ENCODE measurements at regions not wholly inside any gene's neighbourhood (a gene's known extent, or its start where the extent isn't known, plus 50 kb on each side); places are given as distances from the start of the nearest gene placed in this dataset.

GRCh38 chr1:38207906-38208305, 161.3 kb upstream of the POU3F1 start:
- no peak for DNase-seq (ENCODE audit: low read depth)
- TF ChIP-seq CTCF (IDR thresholded peaks at IDR 0.05; ENCODE audit: insufficient read depth, low read depth, low read length) = no peak
- no peak overlapping the region for H3K4me3 ChIP-seq (ENCODE audit: low read depth, low read length)

GRCh38 chr1:38207275-38207674, 160.7 kb upstream of the POU3F1 start:
- no peak for DNase-seq (ENCODE audit: low read depth)
- TF ChIP-seq CTCF (IDR thresholded peaks at IDR 0.05; ENCODE audit: insufficient read depth, low read depth, low read length) = no peak
- no peak overlapping the region for H3K4me3 ChIP-seq (ENCODE audit: low read depth, low read length)

GRCh38 chr1:38204698-38205097, 158.1 kb upstream of the POU3F1 start:
- no peak for TF ChIP-seq CTCF (IDR thresholded peaks at IDR 0.05; ENCODE audit: insufficient read depth, low read depth, low read length)
- H3K4me3 ChIP-seq (ENCODE audit: low read depth, low read length) = no peak overlapping the region
- no peak for DNase-seq (ENCODE audit: low read depth)

GRCh38 chr1:38203441-38203840, 156.8 kb upstream of the POU3F1 start:
- no peak for DNase-seq (ENCODE audit: low read depth)
- TF ChIP-seq CTCF (IDR thresholded peaks at IDR 0.05; ENCODE audit: insufficient read depth, low read depth, low read length) = no peak
- no peak overlapping the region for H3K4me3 ChIP-seq (ENCODE audit: low read depth, low read length)

- DNase-seq (ENCODE audit: low read depth) = no peak
- TF ChIP-seq CTCF (IDR thresholded peaks at IDR 0.05; ENCODE audit: insufficient read depth, low read depth, low read length) = no peak
Observed at GRCh38 chr1:38201431-38201830, 154.8 kb upstream of the POU3F1 start.

GRCh38 chr1:38198621-38199020, 152.0 kb upstream of the POU3F1 start:
- no peak for TF ChIP-seq CTCF (IDR thresholded peaks at IDR 0.05; ENCODE audit: insufficient read depth, low read depth, low read length)
- no peak for DNase-seq (ENCODE audit: low read depth)
- H3K4me3 ChIP-seq (ENCODE audit: low read depth, low read length) = no peak overlapping the region

More at GRCh38 chr1:38201431-38201830, 154.8 kb upstream of the POU3F1 start:
- H3K4me3 ChIP-seq (ENCODE audit: low read depth, low read length) = no peak overlapping the region

- H3K4me3 ChIP-seq (ENCODE audit: low read depth, low read length) = no peak overlapping the region
- no peak for TF ChIP-seq CTCF (IDR thresholded peaks at IDR 0.05; ENCODE audit: insufficient read depth, low read depth, low read length)
- no peak for DNase-seq (ENCODE audit: low read depth)
Observed at GRCh38 chr1:38198099-38198498, 151.5 kb upstream of the POU3F1 start.

Measured in fibroblast of villous mesenchyme (primary cell).